ENCODE measurements at regions not wholly inside any gene's neighbourhood (a gene's known extent, or its start where the extent isn't known, plus 50 kb on each side); places are given as distances from the start of the nearest gene placed in this dataset.

GRCh38 chr20:23206061-23206460, 119.9 kb upstream of the CD93 start:
- ChIA-PET POLR2A (ENCODE audit: unreplicated experiment) (no interaction called here), CTCF (no interaction called here)
- H2AFZ ChIP-seq (replicated peaks; ENCODE audit: low read length, poor library complexity) = no peak overlapping the region
- TF ChIP-seq, protein P1, sequence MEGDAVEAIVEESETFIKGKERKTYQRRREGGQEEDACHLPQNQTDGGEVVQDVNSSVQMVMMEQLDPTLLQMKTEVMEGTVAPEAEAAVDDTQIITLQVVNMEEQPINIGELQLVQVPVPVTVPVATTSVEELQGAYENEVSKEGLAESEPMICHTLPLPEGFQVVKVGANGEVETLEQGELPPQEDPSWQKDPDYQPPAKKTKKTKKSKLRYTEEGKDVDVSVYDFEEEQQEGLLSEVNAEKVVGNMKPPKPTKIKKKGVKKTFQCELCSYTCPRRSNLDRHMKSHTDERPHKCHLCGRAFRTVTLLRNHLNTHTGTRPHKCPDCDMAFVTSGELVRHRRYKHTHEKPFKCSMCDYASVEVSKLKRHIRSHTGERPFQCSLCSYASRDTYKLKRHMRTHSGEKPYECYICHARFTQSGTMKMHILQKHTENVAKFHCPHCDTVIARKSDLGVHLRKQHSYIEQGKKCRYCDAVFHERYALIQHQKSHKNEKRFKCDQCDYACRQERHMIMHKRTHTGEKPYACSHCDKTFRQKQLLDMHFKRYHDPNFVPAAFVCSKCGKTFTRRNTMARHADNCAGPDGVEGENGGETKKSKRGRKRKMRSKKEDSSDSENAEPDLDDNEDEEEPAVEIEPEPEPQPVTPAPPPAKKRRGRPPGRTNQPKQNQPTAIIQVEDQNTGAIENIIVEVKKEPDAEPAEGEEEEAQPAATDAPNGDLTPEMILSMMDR (conservative IDR thresholded peaks at IDR 0.05; ENCODE audit: low read depth, low read length) = no peak
- TF ChIP-seq NFE2L2 (IDR thresholded peaks at IDR 0.05; ENCODE audit: low read depth, low read length) (no peak), MXI1 (IDR thresholded peaks at IDR 0.05; ENCODE audit: borderline replicate concordance, low read depth, low read length) (no peak), BHLHE40 (IDR thresholded peaks at IDR 0.05; ENCODE audit: low read depth, low read length) (no peak), CHD1 (IDR thresholded peaks at IDR 0.05; ENCODE audit: low read depth, low read length) (no peak), FOS (IDR thresholded peaks at IDR 0.05; ENCODE audit: low read depth, low read length) (no peak), MAFK (IDR thresholded peaks at IDR 0.05; ENCODE audit: low read depth, low read length) (no peak), MAZ (IDR thresholded peaks at IDR 0.05; ENCODE audit: borderline replicate concordance, low read depth, low read length) (no peak), RFX5 (IDR thresholded peaks at IDR 0.05; ENCODE audit: low read depth, low read length) (no peak), RAD21 (IDR thresholded peaks at IDR 0.05; ENCODE audit: low read length) (no peak), CEBPB (IDR thresholded peaks at IDR 0.05; ENCODE audit: low read depth, low read length) (no peak), ELK1 (IDR thresholded peaks at IDR 0.05; ENCODE audit: borderline replicate concordance, low read depth, low read length) (no peak), USF2 (IDR thresholded peaks at IDR 0.05; ENCODE audit: low read depth, low read length) (no peak), RCOR1 (IDR thresholded peaks at IDR 0.05; ENCODE audit: insufficient replicate concordance, low read length) (no peak), SMC3 (IDR thresholded peaks at IDR 0.05; ENCODE audit: low read depth, low read length) (no peak), POLR2A (IDR thresholded peaks at IDR 0.05; ENCODE audit: low read depth, low read length) (no peak)
- intact Hi-C loops (cut with micrococcal nuclease) = no loop called here
- no peak overlapping the region for H3K18ac ChIP-seq (ENCODE audit: low read depth, low read length)
- no peaks in the 10 kb centered on the region for H3K36me3 ChIP-seq (ENCODE audit: control insufficient read depth, insufficient read depth, low read length)
- no peaks in the 10 kb centered on the region for H4K20me1 ChIP-seq (ENCODE audit: insufficient read depth, low read length)
- no peak overlapping the region for H3K4me3 ChIP-seq (ENCODE audit: insufficient read depth, low read depth, low read length)
- no peaks in the 10 kb centered on the region for H3K79me1 ChIP-seq (ENCODE audit: low read depth in 1 of 2, low read length in 2 of 2)
- H3K4me2 ChIP-seq (ENCODE audit: low read depth, low read length) = no peak overlapping the region
- no peaks in the 10 kb centered on the region for H3K9me3 ChIP-seq (ENCODE audit: control insufficient read depth, insufficient read depth, low read length)
- dilution Hi-C loops (cut with HindIII; ENCODE audit: low sequenced_read_pairs, unreplicated experiment) = no loop called here
- no TSS peak for BruUV-seq (replicated peaks)
- peaks cover 47% of the 10 kb centered on the region for H3K27me3 ChIP-seq (ENCODE audit: control insufficient read depth, insufficient read depth, low read length)
- DNase-seq (no peak), ATAC-seq (ENCODE audit: low read depth) (no peak)
- no peak overlapping the region for H4K8ac ChIP-seq (ENCODE audit: low read depth in 2 of 2, low read length in 2 of 2)
- H2AK9ac ChIP-seq (replicated peaks; ENCODE audit: low read depth, low read length, poor library complexity) = no peak overlapping the region
- no peak overlapping the region for H2AK5ac ChIP-seq (ENCODE audit: low read depth, low read length)
- no peak overlapping the region for H2BK5ac ChIP-seq (ENCODE audit: low read depth, low read length, poor library complexity, severe bottlenecking)
- no peak overlapping the region for H4K5ac ChIP-seq (ENCODE audit: low read depth, low read length)
- H3K56ac ChIP-seq (ENCODE audit: extremely low read depth, insufficient read depth, low read length) = no peak overlapping the region
- no peak overlapping the region for H3K4ac ChIP-seq (ENCODE audit: low read depth, low read length)
- no CpG with 5 or more reads among the region's 2 CpGs for WGBS, 2 experiments (ENCODE audit: extremely low coverage in 2 of 2, insufficient read length in 1 of 2)
- H3K4me1 ChIP-seq (ENCODE audit: control insufficient read depth, insufficient read depth, low read length) = no peaks in the 10 kb centered on the region
- no peak overlapping the region for H3K27ac ChIP-seq (ENCODE audit: insufficient read depth, low read length)
- H2BK120ac ChIP-seq (ENCODE audit: low read depth, low read length) = no peak overlapping the region
- H4K91ac ChIP-seq (ENCODE audit: insufficient read depth, low read depth, low read length) = no peak overlapping the region
- H3K9me1 ChIP-seq (ENCODE audit: insufficient read depth, low read length) = no peaks in the 10 kb centered on the region
- no peak overlapping the region for H2BK20ac ChIP-seq (ENCODE audit: low read depth, low read length)
- no peak overlapping the region for H3K9ac ChIP-seq (ENCODE audit: low read depth, low read length)
- H3K23ac ChIP-seq (ENCODE audit: low read depth, low read length) = no peak overlapping the region
- H2BK15ac ChIP-seq (ENCODE audit: low read depth, low read length) = no peak overlapping the region
- in situ Hi-C loops (cut with MboI; ENCODE audit: low sequenced_read_pairs) = no loop called here
- H3K14ac ChIP-seq (replicated peaks; ENCODE audit: low read depth, low read length) = no peak overlapping the region
